Keratinocyte (primary cell): ENCODE measurements at regions not wholly inside any gene's neighbourhood (a gene's known extent, or its start where the extent isn't known, plus 50 kb on each side); places are given as distances from the start of the nearest gene placed in this dataset.

Source experiments
- DNase-seq: peaks from one replicate; pipeline ENCODE4 v3.0.0-alpha.2; 2011; ENCODE audit warnings: low read depth, missing footprints, low spot score
- FAIRE-seq: peaks from 2 replicates; lab custom pipeline; 2011; peaks lifted over from hg19 to GRCh38; lab: Jason Lieb, UNC
- H2AFZ ChIP-seq: 2 replicates; pipeline ENCODE4 v1.6.0; 2012; ENCODE audit warnings: low read length, control low read depth, inconsistent platforms; ENCODE audit not compliant: control insufficient read depth
- H3K27ac ChIP-seq: 2 replicates; pipeline ENCODE4 v1.5.1; 2011; ENCODE audit warnings: low read length; ENCODE audit not compliant: control insufficient read depth, insufficient read depth
- H3K27me3 ChIP-seq: 3 replicates; pipeline ENCODE4 v1.6.0; 2011; ENCODE audit warnings: low read length; ENCODE audit not compliant: control insufficient read depth, insufficient read depth; ENCODE audit errors: extremely low read depth
- H3K36me3 ChIP-seq, 2 experiments: 2 replicates in 1 of 2; 3 replicates in 1 of 2; pipeline ENCODE4 v1.5.1; 2011; ENCODE audit warnings: low read length in 2 of 2, mild to moderate bottlenecking in 1 of 2; ENCODE audit not compliant: control insufficient read depth in 2 of 2, insufficient read depth in 2 of 2; ENCODE audit errors: extremely low read depth in 1 of 2
- H3K4me1 ChIP-seq: 3 replicates; pipeline ENCODE4 v1.5.1; 2011; ENCODE audit warnings: low read length; ENCODE audit not compliant: control insufficient read depth, insufficient read depth; ENCODE audit errors: extremely low read depth
- H3K4me2 ChIP-seq: 3 replicates; pipeline ENCODE4 v1.6.0; 2011; ENCODE audit warnings: low read depth, low read length; ENCODE audit not compliant: control insufficient read depth, insufficient read depth; ENCODE audit errors: extremely low read depth
- H3K4me3 ChIP-seq, 3 experiments: fragments of 200-600 bp in 1 of 3; sonication (generic) in 1 of 3; 2 replicates in 2 of 3; 3 replicates in 1 of 3; pipeline ENCODE4 v1.5.1; 2011 to 2016; ENCODE audit warnings: low read length in 3 of 3, mild to moderate bottlenecking in 3 of 3, control low read depth in 2 of 3, inconsistent platforms in 1 of 3, low read depth in 1 of 3, mixed read lengths in 1 of 3, mixed run types in 1 of 3, moderate library complexity in 1 of 3; ENCODE audit not compliant: control insufficient read depth in 2 of 3, insufficient read depth in 2 of 3; ENCODE audit errors: extremely low read depth in 1 of 3
- H3K79me2 ChIP-seq: 2 replicates; pipeline ENCODE4 v1.6.0; 2012; ENCODE audit warnings: low read length; ENCODE audit not compliant: control insufficient read depth, insufficient read depth
- H3K9ac ChIP-seq: 3 replicates; pipeline ENCODE4 v1.6.0; 2011; ENCODE audit warnings: low read length; ENCODE audit not compliant: control insufficient read depth, insufficient read depth; ENCODE audit errors: extremely low read depth
- H3K9me1 ChIP-seq: 3 replicates; pipeline ENCODE4 v1.6.0; 2011; ENCODE audit warnings: low read length; ENCODE audit not compliant: control insufficient read depth, insufficient read depth; ENCODE audit errors: extremely low read depth
- H3K9me3 ChIP-seq: 2 replicates; pipeline ENCODE4 v1.5.1; 2012; ENCODE audit warnings: low read depth, low read length; ENCODE audit not compliant: control insufficient read depth
- H4K20me1 ChIP-seq: 3 replicates; pipeline ENCODE4 v1.6.0; 2011; ENCODE audit warnings: low read length; ENCODE audit not compliant: control insufficient read depth, insufficient read depth; ENCODE audit errors: extremely low read depth
- EZH2 ChIP-seq: IDR thresholded peaks from one replicate; pipeline ENCODE4 v1.6.1; 2012; ENCODE audit warnings: inconsistent platforms, mild to moderate bottlenecking, low read length, moderate library complexity
- dilution Hi-C: fragments of 300-500 bp; cut with MboI; formaldehyde crosslinking; loops from one replicate; pipeline ENCODE4 v1.7.0; 2020; ENCODE audit warnings: low sequenced_read_pairs; ENCODE audit not compliant: extremely low pct_ligation_motif_present
- TF ChIP-seq, protein P1 (sequence below), 3 experiments: IDR thresholded peaks in 1 of 3; conservative IDR thresholded peaks in 1 of 3; optimal IDR thresholded peaks in 1 of 3; 2 replicates in 2 of 3; 3 replicates in 1 of 3; pipeline versions ENCODE3 to v1.5.1; 2011; ENCODE audit warnings: low read length in 3 of 3, mild to moderate bottlenecking in 3 of 3, moderate library complexity in 2 of 3, control low read depth in 1 of 3, inconsistent platforms in 1 of 3; ENCODE audit not compliant: insufficient read depth in 2 of 3; ENCODE audit errors: extremely low read depth in 1 of 3

DNA sequence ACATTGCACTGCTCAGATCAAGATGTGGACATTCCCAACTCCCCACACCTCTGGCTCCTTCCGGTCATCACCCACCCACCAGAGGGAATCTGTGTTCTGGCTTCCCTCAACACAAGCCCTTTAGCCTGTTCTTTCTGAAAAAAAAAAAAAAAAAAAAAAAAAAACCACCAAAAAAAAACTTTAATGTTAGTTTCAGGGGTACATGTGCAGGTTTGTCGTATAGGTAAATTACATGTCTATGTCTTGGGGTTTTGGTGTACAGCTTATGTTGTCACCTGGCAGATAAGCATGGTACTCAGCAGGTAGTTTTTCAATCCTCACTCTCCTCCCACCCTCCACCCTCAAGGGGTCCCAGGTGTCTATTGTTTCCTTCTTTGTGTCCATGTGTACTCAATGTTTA lies 135.8 kb upstream of the FOXA2 start:
- H3K9me3 ChIP-seq, result no peaks in the 10 kb centered on the region
- no peak overlapping the region for H2AFZ ChIP-seq
- H3K4me3 ChIP-seq, result no peak overlapping the region
- H3K9me1 ChIP-seq, result no peaks in the 10 kb centered on the region
- H4K20me1 ChIP-seq, result no peaks in the 10 kb centered on the region
- DNase-seq (no peak), FAIRE-seq (no peak)
- no peaks in the 10 kb centered on the region for H3K79me2 ChIP-seq
- H3K9ac ChIP-seq, result no peak overlapping the region
- H3K27ac ChIP-seq, result no peak overlapping the region
- H3K4me2 ChIP-seq, result no peak overlapping the region
- H3K27me3 ChIP-seq, result no peaks in the 10 kb centered on the region
- dilution Hi-C loops, result no loop called here
- peaks cover 15% of the 10 kb centered on the region for H3K4me1 ChIP-seq
- TF ChIP-seq EZH2, result no peak
- TF ChIP-seq, protein P1, sequence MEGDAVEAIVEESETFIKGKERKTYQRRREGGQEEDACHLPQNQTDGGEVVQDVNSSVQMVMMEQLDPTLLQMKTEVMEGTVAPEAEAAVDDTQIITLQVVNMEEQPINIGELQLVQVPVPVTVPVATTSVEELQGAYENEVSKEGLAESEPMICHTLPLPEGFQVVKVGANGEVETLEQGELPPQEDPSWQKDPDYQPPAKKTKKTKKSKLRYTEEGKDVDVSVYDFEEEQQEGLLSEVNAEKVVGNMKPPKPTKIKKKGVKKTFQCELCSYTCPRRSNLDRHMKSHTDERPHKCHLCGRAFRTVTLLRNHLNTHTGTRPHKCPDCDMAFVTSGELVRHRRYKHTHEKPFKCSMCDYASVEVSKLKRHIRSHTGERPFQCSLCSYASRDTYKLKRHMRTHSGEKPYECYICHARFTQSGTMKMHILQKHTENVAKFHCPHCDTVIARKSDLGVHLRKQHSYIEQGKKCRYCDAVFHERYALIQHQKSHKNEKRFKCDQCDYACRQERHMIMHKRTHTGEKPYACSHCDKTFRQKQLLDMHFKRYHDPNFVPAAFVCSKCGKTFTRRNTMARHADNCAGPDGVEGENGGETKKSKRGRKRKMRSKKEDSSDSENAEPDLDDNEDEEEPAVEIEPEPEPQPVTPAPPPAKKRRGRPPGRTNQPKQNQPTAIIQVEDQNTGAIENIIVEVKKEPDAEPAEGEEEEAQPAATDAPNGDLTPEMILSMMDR (optimal IDR thresholded peaks at IDR 0.05 in 1 of 3, IDR thresholded peaks at IDR 0.05 in 1 of 3, conservative IDR thresholded peaks at IDR 0.05 in 1 of 3; ENCODE audit: extremely low read depth in 1 of 3, insufficient read depth in 2 of 3, low read length in 3 of 3), result no peak
- no peaks in the 10 kb centered on the region for H3K36me3 ChIP-seq

DNA sequence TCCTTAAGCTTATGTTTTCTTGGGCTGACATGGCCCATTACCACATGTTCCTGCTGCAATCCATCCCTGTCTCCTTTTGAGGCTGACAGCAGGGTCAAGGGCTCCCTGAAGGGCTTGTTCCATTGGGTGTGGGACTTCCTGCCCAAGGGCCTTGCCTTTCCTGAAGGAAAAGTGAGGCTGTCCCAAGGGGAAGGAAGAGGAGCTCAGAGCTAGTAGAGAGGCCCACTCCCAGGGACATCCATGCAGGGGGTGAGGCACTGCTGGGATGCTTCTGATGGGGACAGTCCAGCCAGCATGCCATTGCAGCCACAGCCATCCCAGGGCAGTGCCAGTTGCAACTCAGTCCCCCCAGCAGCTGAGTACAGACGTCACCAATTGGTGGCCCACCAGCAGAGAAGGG lies 138.4 kb upstream of the FOXA2 start:
- no peak for FAIRE-seq
- H3K79me2 ChIP-seq, result no peaks in the 10 kb centered on the region
- TF ChIP-seq, protein P1 (optimal IDR thresholded peaks at IDR 0.05 in 1 of 3, IDR thresholded peaks at IDR 0.05 in 1 of 3, conservative IDR thresholded peaks at IDR 0.05 in 1 of 3; ENCODE audit: extremely low read depth in 1 of 3, insufficient read depth in 2 of 3, low read length in 3 of 3), result no peak
- no peak for TF ChIP-seq EZH2

More for the DNA sequence above, 138.4 kb upstream of the FOXA2 start:
- Histone ChIP-seq H3K27me3 (no peaks in the 10 kb centered on the region), H3K27ac (no peak overlapping the region), H3K9me1 (no peaks in the 10 kb centered on the region), H3K4me1 (peaks cover 4% of the 10 kb centered on the region), H3K9ac (no peak overlapping the region), H4K20me1 (no peaks in the 10 kb centered on the region), H3K9me3 (no peaks in the 10 kb centered on the region), H3K4me3 (no peak overlapping the region), H3K4me2 (no peak overlapping the region), H3K36me3 (no peaks in the 10 kb centered on the region), H2AFZ (no peak overlapping the region)
- DNase-seq, result no peak
- dilution Hi-C loops, result no loop called here
